GM21526 (cell line): ENCODE measurements at regions not wholly inside any gene's neighbourhood (a gene's known extent, or its start where the extent isn't known, plus 50 kb on each side); places are given as distances from the start of the nearest gene placed in this dataset.
"Not testable (repeated sequence)": the region's sequence is repeated elsewhere in the genome, so short reads cannot be mapped to it uniquely, and the experiment has no call there.

Experiments
- ATAC-seq: cut with Tn5 transposase; IDR thresholded peaks from one replicate; pipeline ENCODE4 v1.9.1; 2021; ENCODE audit warnings: moderate library complexity; ENCODE audit not compliant: unreplicated experiment, low FRiP score

DNA sequence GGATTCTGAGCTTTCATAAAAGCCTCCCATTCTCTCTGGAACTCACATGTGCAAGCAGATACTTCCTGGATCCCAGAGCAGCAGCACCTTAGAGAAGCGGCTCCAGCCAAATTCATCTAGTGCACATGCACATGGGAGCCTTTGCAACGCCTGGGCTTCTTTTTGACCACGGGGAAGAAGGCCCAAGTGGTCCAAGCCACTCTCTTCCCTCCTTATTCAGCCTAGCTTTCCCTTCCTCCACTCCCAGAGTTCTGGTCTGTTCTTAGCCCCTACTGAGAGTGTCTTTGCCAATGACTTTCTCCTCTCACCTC, 118.7 kb downstream of the ZNF365 start:
- no peak for ATAC-seq

DNA sequence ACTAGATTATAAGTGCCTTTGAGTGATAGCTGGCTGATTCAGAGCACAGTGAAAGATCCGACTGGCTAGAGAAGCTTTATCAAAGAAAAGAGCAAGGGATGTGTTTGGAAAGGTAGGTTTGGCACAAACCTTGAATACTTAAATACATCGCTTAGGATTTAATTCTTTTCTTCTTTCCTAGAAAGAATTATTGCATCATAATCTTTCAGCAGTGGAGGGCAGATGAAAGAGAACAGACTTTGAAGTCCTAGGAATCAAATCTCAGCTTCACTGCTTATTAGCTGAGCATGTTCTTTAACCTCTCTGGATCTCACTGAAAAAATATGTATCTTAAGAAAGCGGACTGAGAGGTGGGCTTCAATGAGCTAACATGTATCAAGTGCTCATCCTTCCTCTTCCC, 122.8 kb downstream of the ZNF365 start:
- ATAC-seq, result no peak

DNA sequence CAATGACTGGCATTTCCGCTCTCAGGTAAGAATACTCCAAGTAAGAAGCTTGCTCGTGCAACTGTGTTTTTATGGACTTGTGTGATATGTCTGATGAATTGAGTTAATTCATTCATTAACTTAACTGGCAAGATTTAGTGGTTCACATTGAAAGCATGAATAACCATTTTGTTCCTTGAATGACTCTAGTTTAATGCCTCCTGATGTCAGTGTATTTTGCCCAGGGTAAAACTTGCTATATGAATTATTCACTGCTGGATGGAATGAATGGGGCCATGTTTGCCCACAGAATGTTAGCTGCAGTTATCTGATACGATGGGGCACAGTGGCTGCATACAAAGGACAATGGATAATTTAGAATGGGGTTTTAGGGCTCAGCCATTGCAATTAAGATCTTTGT, 124.1 kb downstream of the ZNF365 start:
- no peak for ATAC-seq

DNA sequence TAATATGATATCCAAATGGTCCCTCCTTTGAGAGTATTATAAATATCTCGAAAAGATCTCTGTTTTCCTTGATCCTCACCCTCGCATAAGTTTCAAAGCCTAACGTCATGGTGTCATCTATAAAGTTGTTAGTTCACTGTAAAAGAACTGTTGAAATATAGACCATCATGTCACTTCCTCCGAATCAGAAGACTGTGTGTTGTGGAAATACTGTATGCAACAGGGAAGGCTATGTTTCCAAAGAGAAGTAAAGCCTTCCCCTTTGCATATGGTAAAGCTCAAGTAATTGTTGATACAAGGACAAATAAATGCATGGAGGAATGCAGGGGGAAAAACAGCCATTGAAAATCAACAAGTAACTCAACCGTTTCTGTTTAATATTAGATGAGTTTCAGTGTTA, 125.9 kb downstream of the ZNF365 start:
- not testable (repeated sequence) for ATAC-seq

DNA sequence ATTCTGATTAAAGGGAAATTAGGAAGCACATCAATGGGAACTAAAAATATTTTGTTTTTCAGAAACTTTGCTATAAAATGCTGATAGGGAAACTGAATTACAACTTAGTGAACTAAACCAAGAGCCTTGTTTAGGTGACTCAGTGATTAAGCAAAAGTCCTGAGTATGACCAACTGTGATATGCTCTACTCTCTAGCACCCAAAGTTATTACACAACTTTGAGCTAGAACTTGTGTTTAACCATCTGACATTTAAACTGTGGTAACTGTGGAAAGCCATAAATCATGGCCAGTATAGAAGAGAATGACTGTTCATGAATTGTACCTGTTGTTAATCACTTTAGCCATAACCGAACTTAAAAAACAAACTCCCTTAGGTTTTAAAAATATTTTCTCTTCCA, 127.4 kb downstream of the ZNF365 start:
- ATAC-seq, result no peak

DNA sequence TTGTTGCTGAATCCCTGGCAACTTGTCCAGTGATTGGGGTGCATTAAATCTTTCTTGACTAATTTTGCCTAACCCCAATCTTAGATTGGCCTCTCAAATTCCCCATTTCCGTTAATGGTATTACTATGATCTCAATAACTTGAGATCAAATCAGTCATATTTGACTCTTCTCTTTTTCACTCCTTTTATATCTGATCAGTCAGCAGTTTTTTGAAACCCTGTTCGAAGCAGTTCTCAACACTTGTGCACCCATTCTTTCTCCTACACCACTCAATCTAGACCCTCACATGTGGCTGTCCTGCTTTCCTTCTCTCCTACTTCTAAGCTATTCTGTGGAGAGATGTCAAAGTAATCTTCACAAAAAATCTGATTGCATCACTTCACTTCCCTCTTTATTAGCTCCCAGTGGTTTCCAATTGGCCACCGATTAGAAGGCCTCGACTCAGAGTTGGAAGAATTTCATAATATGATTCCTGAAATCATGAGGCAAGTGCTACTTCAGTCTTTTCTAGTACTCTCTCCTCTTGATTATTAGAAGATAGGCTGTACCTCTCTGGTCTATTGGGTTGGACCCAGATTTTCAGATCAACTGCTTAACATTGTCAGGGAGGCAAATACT, 128.9 kb downstream of the ZNF365 start:
- ATAC-seq, result no peak

DNA sequence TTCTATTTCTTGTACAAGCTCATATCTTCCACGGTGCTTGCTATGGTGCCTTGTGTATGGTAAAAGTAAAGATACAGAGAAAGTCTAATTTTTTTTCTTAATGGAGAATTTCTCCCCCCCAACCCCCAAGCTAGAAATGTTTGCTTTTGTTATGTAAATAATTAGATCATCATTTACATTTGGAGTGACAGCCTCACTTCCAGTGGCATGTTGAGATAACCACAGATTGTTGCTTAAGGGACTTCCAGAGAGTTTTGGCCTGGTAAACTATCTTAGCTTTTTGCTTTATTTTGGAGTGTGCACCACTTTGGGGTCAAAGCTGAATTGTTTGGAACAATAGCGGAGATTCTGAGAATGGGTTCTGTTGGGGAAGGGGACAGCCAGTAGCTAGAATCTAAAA, 129.7 kb downstream of the ZNF365 start:
- ATAC-seq, result no peak

DNA sequence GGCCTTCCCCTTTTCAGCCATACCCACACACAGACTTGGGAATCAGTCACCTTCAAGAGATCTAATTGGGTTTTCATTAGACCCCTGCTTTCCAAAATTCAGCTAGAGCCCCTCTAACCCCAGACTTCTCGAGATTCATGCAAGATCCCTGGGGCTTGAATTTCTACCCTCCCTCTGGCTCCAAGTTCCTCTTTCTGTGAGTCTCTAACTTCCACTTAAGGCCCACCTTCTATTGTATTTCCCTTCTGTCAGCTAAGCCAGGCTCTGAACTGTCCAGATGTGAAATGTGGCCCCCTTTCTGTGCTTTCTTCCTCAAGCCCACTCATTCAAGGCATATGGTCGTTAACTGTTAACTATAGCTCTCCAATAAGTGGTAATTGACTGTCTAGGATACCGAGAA, 132.2 kb downstream of the ZNF365 start:
- ATAC-seq, result no peak

DNA sequence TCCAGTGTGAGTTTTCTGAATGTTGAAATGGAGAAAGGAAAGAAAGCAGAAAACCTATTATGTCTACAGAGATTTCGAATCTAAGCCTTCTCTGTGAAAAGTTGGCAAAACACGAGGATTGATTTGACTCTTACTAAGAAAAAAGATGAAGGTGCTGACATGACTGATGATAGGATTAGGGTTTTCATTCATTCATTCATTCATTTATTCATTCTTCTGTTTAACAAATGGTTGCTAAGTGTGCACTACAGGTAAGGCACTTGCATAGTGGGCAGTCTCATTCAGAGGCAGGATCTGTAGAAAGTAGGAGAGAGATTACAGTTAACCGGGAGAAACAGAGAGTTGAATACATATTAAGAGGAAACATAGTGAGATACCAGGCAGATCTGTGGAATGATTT, 137.1 kb downstream of the ZNF365 start:
- ATAC-seq, result no peak

DNA sequence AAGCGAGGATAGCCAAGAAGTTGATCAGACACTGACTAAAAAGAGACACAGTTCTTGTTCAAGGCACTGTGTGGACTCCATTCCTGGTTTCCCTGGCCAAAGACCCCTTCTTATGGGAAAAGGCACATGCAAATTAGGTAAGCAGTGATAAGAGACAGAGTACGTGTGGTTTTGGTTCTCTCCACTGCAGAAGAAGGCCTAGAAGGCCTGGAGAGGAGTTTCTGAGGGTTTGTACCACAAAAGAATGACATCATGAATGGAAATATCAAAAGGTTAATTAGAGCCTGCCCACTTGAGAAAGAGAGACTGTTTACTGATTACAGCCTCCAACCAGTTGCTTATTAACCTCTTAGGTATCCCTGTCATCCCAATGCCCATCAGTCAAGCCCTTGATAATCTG, 137.5 kb downstream of the ZNF365 start:
- peak; percentile 74 for ATAC-seq

DNA sequence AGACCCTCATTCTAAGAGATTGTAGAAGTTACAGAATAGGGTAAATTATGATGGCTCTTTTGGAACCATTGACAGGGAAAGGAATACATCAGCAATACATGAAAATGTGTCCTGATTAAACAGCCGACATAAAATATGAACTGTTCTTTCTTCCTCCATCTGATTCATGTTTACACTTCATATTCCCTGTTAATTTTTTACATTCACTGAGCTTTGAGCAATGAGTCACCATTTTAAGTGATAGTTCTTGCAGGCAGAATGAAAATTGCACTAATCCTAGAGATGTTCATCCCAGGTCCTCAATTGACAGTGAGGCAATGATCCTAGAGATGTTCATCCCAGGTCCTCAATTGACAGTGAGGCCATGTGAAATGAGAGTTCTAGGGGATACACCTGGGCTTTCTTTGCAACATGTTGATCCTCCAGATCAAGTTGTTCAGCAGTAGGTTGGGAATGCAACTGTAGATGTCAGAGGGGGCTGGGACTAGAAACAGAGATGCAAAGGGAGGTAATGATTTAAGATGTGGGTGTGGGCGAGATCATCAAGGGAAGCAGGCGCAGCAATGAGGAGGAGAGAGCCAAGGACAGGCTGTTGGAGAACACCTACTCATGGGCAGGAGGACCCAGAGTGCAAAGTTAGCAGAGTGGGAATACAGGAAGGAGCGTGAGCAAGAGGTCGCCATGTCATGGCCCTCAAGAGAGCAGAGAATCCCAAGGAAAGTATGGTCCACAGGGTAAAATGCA, 138.7 kb downstream of the ZNF365 start:
- ATAC-seq, result no peak

DNA sequence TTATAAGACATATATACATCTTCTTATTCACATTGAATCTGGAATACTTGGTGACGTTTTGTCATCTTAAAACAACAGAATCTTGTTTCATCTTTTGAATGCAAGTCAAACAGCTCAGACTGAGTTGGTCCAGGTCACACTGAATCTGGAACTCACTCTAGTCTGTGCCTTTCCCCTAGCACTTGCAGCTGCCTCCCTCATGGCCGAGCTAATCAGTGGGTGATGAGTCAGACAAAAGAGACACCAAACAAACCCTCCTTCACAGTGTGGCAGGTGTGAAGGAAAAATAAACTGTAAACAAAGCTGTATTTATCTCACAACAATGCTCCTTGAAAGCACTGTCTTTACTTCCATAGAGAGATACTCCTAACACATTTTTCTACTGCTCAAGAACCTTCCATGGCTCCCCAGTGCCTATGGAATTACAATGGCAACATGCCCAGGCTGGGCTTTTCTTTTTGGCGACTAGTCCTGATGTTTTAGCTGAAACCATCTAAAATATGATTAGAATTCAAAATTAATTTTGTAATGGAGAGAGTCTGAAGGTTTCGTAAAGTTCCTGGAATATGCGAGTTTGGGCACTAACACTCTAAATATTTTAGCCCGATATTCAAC, 140.0 kb downstream of the ZNF365 start:
- ATAC-seq, result no peak

DNA sequence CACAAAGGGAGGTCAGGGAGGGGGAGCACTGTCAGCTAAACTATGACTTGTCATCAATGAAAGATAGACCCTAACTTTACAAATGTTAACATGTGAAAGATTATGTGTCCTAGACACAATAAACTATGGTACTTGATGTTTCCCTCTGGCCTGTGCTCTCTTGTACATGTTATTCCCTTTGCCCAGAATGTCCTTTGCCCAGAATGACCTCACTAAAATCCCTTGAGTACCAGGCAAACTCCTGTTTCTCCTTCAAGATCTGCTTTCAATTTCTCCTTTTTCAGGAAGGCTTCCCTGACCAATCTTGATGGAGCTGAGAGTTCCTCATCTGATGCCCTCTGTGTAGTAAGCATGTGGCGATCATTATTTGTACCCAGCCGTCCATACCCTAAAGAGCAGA, 143.1 kb downstream of the ZNF365 start:
- no peak for ATAC-seq

DNA sequence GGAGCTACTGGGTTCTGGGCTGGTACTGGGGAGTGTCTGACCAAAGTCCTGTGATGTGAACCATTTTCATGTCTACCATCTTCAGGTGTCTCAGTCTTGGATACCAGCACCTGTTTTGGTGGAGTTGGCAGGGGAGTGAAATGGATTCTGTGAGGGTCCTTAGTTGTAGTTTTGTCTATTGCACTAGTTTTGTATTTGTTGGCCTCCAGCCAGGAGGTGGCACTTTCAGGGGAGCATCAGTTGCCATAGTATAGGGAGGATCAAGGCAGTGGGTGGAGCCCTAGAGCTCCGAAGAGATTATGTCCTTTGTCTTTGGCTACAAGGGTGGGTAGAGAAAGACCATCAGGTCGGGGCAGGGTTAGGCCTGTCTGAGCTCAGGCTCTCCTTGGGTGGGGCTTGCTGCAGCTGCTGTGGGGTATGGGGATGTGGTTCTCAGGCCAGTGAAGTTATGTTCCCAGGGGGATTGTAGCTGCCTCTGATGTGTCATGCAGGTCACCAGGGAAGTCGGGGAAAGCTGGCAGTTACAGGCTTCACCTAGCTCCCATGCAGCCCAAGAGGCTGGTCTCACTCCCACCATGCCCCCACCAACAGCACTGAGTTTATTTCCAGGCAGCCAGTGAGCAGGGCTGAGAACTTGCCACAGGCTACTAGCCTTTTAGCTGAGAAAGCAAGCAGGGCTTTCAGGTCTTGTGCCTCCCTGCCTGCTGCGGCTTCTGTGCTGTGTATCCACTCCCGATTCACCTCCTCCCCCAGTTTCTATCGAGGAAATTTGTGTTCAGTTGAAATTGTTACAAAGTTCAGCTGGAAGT, 153.1 kb downstream of the ZNF365 start:
- ATAC-seq, result no peak

DNA sequence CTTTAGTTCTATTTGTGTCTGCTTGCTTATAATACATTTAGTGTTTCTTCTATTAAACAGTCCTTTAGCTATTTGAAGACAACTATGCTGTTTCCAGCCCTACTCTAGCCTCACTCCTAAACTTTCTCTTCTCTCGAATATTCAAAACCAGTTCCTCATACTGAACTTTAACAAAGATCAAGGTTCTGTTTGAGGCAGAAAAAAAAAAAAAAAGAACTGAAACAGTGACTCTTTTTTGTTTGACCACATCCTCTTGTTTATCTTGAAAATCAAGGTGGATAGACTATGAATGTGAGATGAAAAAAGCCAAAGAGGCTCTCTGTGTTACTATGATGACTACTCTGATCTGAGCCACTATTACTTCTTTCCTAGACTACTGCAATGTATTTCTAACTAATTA, 154.3 kb downstream of the ZNF365 start:
- ATAC-seq, result peak; percentile 96

DNA sequence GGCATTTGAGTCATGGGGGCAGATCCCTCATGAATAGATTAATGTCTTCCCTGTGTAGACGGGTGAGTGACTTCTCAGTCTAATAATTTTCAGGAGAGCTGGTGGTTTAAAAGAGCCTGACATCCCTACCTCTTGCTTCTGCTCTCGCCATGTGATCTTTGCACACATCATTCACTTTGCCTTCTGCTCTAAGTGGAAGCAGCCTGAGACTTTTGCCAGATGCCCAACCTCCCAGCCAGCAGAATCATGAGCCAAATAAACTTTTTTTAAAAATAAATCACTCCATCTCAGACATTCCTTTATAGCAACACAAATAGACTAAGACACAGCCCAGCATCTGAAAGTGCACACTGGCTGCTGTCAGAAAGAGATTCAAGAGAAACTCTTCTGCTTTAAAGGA, 155.2 kb downstream of the ZNF365 start:
- ATAC-seq, result no peak

DNA sequence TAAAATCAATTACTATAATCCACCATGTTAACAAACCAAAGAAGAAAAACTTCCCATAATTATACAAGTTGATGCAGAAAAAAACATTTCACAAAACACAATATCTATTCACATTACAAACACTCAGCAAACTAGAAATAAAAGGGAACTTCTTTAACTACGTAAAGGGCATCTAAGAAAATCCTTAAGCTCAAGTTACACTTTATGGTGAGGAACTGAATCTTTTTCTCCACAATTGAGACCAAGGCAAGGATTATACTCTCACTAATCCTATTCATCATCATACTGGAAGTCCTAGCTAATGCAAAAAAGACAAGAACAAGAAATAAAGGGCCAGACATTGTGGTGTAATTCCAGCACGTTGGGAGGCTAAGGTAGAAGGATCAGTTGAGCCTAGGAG, 159.9 kb downstream of the ZNF365 start:
- ATAC-seq, result no peak

DNA sequence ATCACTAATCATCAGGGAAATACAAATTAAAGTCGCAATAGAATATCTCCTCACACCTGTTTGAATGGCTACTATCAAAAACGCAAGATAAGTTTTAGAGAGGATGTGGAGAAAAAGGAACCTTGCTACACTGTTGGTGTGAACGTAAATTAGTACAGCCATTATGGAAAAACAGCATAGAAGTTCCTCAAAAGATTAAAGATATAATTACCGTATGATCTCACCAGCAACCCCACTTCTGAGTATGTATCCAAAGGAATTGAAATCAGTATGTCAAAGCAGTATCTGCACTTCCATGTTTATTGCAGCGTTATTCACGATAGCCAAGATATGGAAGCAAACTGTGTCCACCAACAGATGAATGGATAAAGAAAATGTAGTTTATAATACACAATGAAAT, 164.4 kb downstream of the ZNF365 start:
- ATAC-seq, result no peak

DNA sequence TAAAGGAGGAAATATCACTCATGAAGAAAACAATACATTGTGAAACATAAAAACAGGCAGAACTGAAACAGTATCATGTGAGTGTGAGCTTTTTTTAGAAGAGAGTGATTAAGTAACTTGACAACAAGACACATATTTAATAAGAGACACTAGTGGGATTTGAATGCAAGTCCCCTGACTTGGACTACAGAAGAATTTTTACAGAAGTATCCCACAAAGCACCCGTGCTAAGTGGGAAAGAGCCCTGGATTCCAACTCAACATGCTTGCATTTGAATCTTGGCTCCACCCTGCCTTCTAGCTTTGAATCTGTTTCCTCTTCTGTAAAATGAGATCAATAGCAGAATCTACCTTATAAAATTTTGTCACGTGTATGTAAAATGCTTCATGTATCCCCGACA, 166.2 kb downstream of the ZNF365 start:
- no peak for ATAC-seq

DNA sequence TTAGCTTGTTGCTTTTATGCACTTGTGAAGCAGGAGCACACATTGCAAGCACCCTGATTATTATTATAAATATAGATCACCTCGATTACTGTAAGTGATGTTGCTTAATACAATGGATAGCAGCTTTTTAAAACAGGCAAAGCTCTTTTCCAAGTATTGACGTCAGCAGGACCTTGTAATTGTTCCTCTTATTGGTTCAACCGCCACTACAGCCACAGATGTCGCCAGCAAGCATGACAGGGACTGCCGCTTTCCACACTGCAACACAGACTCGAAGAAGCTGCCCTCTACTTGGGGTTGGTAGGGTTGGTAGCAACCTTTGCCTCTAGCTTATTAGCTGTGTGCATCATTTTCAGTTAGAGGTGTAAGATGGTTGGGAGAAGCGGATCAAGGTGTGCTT, 167.6 kb downstream of the ZNF365 start:
- no peak for ATAC-seq

DNA sequence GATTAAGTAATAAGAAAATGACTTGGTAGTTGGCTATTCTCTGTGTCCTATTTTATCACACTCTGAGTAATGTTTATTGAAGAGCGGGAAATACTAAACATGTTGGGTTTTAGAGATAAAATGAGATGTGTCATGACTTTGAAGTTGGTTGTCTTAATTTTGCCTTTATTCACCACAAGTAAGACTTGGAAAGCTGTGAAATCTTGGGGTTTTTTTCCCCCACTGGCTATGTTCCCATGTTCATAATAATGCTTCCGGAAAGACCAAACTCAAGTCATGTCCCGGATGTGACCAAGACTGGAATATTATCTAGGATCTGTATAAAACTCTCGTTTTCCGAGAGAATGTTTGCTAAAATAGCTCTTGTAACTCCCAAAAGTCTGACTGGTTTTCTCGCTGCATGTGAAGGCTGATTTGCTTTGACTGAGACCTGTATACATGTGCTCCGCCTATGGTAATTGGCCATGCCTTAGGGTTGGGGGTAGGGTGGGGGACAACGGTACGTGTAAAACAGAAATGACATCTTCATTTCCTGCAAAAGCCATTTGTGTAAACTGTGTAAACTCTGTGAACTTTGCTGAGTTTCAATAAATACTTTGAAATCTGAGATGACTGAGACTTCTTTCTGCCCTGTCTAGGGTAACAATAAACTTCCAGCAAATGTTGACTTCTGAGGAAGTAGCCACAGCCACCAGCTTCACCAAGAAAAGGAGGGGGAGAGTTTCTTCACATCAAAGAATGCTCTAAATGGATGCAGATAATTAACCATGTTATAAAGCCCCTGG, 169.6 kb downstream of the ZNF365 start:
- ATAC-seq, result no peak
